ENCODE measurements at regions not wholly inside any gene's neighbourhood (a gene's known extent, or its start where the extent isn't known, plus 50 kb on each side); places are given as distances from the start of the nearest gene placed in this dataset.

DNA sequence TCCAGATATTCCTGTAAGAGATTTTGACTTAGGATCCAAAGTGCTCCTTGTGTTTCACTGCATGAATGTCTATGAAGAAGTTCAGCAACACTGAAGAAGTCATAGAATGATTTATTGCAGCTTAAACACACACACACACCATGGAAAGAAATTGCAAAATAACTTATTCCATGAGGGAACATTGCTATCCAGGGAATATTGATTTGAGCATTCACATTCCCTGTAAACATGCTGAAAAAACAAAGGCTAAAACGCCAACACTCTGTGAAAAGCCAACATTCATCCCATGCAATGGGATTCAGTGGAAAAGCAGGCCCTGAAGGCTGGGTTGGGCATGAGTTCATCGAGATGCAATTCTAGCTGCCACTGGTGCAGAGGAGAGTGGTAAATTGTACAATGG is 109.6 kb upstream of the CXCL14 start:
- Histone ChIP-seq H3K27me3 (replicated peaks; ENCODE audit: insufficient read depth, low read length) (no peaks in the 10 kb centered on the region), H4K20me1 (ENCODE audit: insufficient read depth, low read length) (no peaks in the 10 kb centered on the region)

DNA sequence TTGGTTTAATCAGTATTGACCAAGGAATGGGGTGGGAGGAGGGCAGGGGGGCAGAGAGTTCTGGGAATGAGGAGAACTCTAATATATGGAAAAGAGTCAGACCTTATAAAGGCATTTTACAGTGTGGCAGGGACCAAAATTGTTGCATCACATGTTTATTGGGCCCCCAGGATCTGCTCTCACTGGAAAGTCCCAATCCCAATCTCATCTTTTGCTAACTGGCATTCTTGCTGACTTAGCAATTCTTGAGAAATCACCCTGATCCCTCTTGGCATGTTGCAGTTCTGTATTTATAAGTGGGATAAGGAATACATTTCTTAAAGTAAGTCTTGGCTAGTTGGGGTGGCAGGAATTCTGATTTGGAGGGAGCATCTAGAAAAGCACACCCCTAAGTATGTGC is 104.4 kb upstream of the CXCL14 start:
- no peaks in the 10 kb centered on the region for H3K79me2 ChIP-seq (ENCODE audit: low read length)
- no peaks in the 10 kb centered on the region for H3K9me3 ChIP-seq (replicated peaks; ENCODE audit: insufficient read depth, low read length)
- H3K36me3 ChIP-seq (replicated peaks; ENCODE audit: insufficient read depth, low read length): no peaks in the 10 kb centered on the region
- TF ChIP-seq, protein P1, sequence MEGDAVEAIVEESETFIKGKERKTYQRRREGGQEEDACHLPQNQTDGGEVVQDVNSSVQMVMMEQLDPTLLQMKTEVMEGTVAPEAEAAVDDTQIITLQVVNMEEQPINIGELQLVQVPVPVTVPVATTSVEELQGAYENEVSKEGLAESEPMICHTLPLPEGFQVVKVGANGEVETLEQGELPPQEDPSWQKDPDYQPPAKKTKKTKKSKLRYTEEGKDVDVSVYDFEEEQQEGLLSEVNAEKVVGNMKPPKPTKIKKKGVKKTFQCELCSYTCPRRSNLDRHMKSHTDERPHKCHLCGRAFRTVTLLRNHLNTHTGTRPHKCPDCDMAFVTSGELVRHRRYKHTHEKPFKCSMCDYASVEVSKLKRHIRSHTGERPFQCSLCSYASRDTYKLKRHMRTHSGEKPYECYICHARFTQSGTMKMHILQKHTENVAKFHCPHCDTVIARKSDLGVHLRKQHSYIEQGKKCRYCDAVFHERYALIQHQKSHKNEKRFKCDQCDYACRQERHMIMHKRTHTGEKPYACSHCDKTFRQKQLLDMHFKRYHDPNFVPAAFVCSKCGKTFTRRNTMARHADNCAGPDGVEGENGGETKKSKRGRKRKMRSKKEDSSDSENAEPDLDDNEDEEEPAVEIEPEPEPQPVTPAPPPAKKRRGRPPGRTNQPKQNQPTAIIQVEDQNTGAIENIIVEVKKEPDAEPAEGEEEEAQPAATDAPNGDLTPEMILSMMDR (IDR thresholded peaks at IDR 0.05; ENCODE audit: low read length): no peak
- TF ChIP-seq EZH2phosphoT487 (IDR thresholded peaks at IDR 0.05; ENCODE audit: low read length): no peak
- no peak for TF ChIP-seq EZH2 (optimal IDR thresholded peaks at IDR 0.05; ENCODE audit: low read depth, low read length)
- no peak overlapping the region for H3K27ac ChIP-seq (ENCODE audit: low read length)
- no peak overlapping the region for H3K4me2 ChIP-seq (ENCODE audit: low read depth, low read length)
- no peaks in the 10 kb centered on the region for H4K20me1 ChIP-seq (ENCODE audit: insufficient read depth, low read length)
- no peaks in the 10 kb centered on the region for H3K4me1 ChIP-seq (ENCODE audit: low read length)
- no peak overlapping the region for H3K4me3 ChIP-seq (ENCODE audit: low read length)
- DNase-seq: no peak
- H3K9me2 ChIP-seq (replicated peaks; ENCODE audit: insufficient read depth, low read length): no peaks in the 10 kb centered on the region
- no peaks in the 10 kb centered on the region for H3K27me3 ChIP-seq (replicated peaks; ENCODE audit: insufficient read depth, low read length)
- H3K9ac ChIP-seq (ENCODE audit: low read length): no peak overlapping the region
- H2AFZ ChIP-seq (ENCODE audit: low read length): no peak overlapping the region
- H3F3A ChIP-seq (ENCODE audit: insufficient read depth, low read length): no peaks in the 10 kb centered on the region

More for the DNA sequence above, 109.6 kb upstream of the CXCL14 start:
- Histone ChIP-seq H3K9me3 (replicated peaks; ENCODE audit: insufficient read depth, low read length) (no peaks in the 10 kb centered on the region), H3K9ac (ENCODE audit: low read length) (no peak overlapping the region), H3K79me2 (ENCODE audit: low read length) (no peaks in the 10 kb centered on the region), H3K36me3 (replicated peaks; ENCODE audit: insufficient read depth, low read length) (no peaks in the 10 kb centered on the region), H3K9me2 (replicated peaks; ENCODE audit: insufficient read depth, low read length) (no peaks in the 10 kb centered on the region), H3K4me2 (ENCODE audit: low read depth, low read length) (no peak overlapping the region), H3K27ac (ENCODE audit: low read length) (no peak overlapping the region), H3K4me1 (ENCODE audit: low read length) (no peaks in the 10 kb centered on the region), H3K4me3 (ENCODE audit: low read length) (no peak overlapping the region), H3F3A (ENCODE audit: insufficient read depth, low read length) (no peaks in the 10 kb centered on the region), H2AFZ (ENCODE audit: low read length) (no peak overlapping the region)
- DNase-seq: no peak
- TF ChIP-seq, protein P1 (IDR thresholded peaks at IDR 0.05; ENCODE audit: low read length): no peak
- TF ChIP-seq EZH2 (optimal IDR thresholded peaks at IDR 0.05; ENCODE audit: low read depth, low read length) (no peak), EZH2phosphoT487 (IDR thresholded peaks at IDR 0.05; ENCODE audit: low read length) (no peak)

DNA sequence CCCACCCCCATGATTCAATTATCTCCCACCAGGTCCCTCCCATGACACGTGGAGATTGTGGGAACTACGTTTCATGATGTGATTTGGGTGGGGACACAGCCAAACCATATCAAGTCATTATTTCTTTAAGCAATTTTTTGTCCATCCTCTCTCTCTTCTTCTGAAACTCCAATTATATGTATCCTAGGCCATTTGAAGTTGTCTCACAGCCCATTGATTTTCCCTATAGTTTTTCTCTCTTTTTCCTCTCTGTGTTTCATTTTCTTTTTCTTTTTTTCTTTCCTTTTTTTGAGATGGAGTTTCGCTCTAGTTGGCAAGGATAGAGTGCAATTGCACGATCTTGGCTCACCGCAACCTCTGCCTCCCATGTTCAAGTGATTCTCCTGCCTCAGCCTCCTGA is 101.9 kb upstream of the CXCL14 start:
- Histone ChIP-seq H4K20me1 (ENCODE audit: insufficient read depth, low read length) (no peaks in the 10 kb centered on the region), H3K27ac (ENCODE audit: low read length) (no peak overlapping the region), H3K27me3 (replicated peaks; ENCODE audit: insufficient read depth, low read length) (no peaks in the 10 kb centered on the region), H3K36me3 (replicated peaks; ENCODE audit: insufficient read depth, low read length) (no peaks in the 10 kb centered on the region), H3F3A (ENCODE audit: insufficient read depth, low read length) (no peaks in the 10 kb centered on the region), H3K4me2 (ENCODE audit: low read depth, low read length) (no peak overlapping the region), H3K9me3 (replicated peaks; ENCODE audit: insufficient read depth, low read length) (no peaks in the 10 kb centered on the region), H3K79me2 (ENCODE audit: low read length) (no peaks in the 10 kb centered on the region), H3K4me1 (ENCODE audit: low read length) (no peaks in the 10 kb centered on the region), H3K9ac (ENCODE audit: low read length) (no peak overlapping the region), H3K4me3 (ENCODE audit: low read length) (no peak overlapping the region), H2AFZ (ENCODE audit: low read length) (no peak overlapping the region), H3K9me2 (replicated peaks; ENCODE audit: insufficient read depth, low read length) (no peaks in the 10 kb centered on the region)
- TF ChIP-seq EZH2 (optimal IDR thresholded peaks at IDR 0.05; ENCODE audit: low read depth, low read length) (no peak), EZH2phosphoT487 (IDR thresholded peaks at IDR 0.05; ENCODE audit: low read length) (no peak)
- TF ChIP-seq, protein P1 (IDR thresholded peaks at IDR 0.05; ENCODE audit: low read length): no peak
- DNase-seq: no peak
